HCT116 (cell line): ENCODE measurements at regions not wholly inside any gene's neighbourhood (a gene's known extent, or its start where the extent isn't known, plus 50 kb on each side); places are given as distances from the start of the nearest gene placed in this dataset.

ENCODE experiments used
- ATAC-seq: fragments of 200-7000 bp; cut with Tn5 transposase; 2 replicates; pipeline ENCODE4 v1.9.1; 2020; ENCODE audit warnings: mild to moderate bottlenecking, moderate library complexity
- BruUV-seq: library from RNA; stranded (reverse); fragments of 400-500 nt; replicated peaks from 2 replicates; lab custom pipeline; 2021; lab: Mats Ljungman, UMichigan
- CTCF ChIA-PET: fragments of 300-600 bp; sonication (Branson Sonifier 250); formaldehyde crosslinking; loops from one replicate; lab custom pipeline; 2021; ENCODE audit warnings: antibody characterized with exemption; lab: Charles Lee
- POLR2A ChIA-PET: fragments of 300-600, 350-600 bp; sonication (Branson Sonifier 250); formaldehyde crosslinking; loops from one replicate; lab custom pipeline; 2021; ENCODE audit warnings: antibody characterized with exemption; lab: Charles Lee
- RAD21 ChIA-PET, 2 experiments: fragments of 300-600 bp; sonication (Branson Sonifier 250); formaldehyde crosslinking; loops; one replicate each; lab custom pipeline; 2023; ENCODE audit warnings: low total read pairs in 2 of 2; ENCODE audit not compliant: uncharacterized antibody in 2 of 2, unreplicated experiment in 2 of 2, low non-redundant PET in 1 of 2; lab: Charles Lee
- DNase-seq: peaks from one replicate; pipeline ENCODE4 v3.0.0-alpha.2; 2010; ENCODE audit warnings: low read depth, low spot score
- H2AFZ ChIP-seq: fragments of 200-600 bp; shearing (Covaris generic), sonication (generic); 2 replicates; pipeline ENCODE4 v1.6.1; 2017; ENCODE audit warnings: low read depth, mixed run types, mixed read lengths, antibody characterized with exemption, low read length; ENCODE audit not compliant: poor library complexity, severe bottlenecking
- H3K27ac ChIP-seq: 2 replicates; pipeline ENCODE4 v1.5.1; 2012; ENCODE audit warnings: low read depth, low read length
- H3K27me3 ChIP-seq: fragments of 200-600 bp; sonication (generic); 2 replicates; pipeline ENCODE4 v1.6.1; 2016; ENCODE audit warnings: mixed run types, low read length, mixed read lengths; ENCODE audit not compliant: insufficient read depth
- H3K36me3 ChIP-seq, 2 experiments: fragments of 200-500 bp in 1 of 2; fragments of 200-600 bp in 1 of 2; sonication (Bioruptor generic) in 1 of 2; sonication (generic) in 1 of 2; 2 replicates each; pipeline versions ENCODE4 v1.5.1 to v1.6.1; 2014 to 2016; ENCODE audit warnings: low read length in 2 of 2, inconsistent platforms in 1 of 2, mixed read lengths in 1 of 2, mixed run types in 1 of 2; ENCODE audit not compliant: insufficient read depth in 2 of 2, control insufficient read depth in 1 of 2
- H3K4me1 ChIP-seq, 2 experiments: fragments of 200-600 bp in 1 of 2; sonication (generic) in 1 of 2; 2 replicates each; pipeline versions ENCODE4 v1.5.1 to v1.6.1; 2012 to 2017; ENCODE audit warnings: low read length in 2 of 2, inconsistent platforms in 1 of 2, mild to moderate bottlenecking in 1 of 2, mixed read lengths in 1 of 2, mixed run types in 1 of 2, moderate library complexity in 1 of 2; ENCODE audit not compliant: insufficient read depth in 2 of 2, control insufficient read depth in 1 of 2
- H3K4me2 ChIP-seq: fragments of 200-600 bp; sonication (generic); 2 replicates; pipeline ENCODE4 v1.6.1; 2017; ENCODE audit warnings: mixed run types, low read length, mixed read lengths
- H3K4me3 ChIP-seq, 2 experiments: fragments of 200-600 bp in 1 of 2; sonication (generic) in 1 of 2; replicated peaks in 1 of 2; 2 replicates each; pipeline ENCODE4 v1.5.1; 2011 to 2016; ENCODE audit warnings: low read length in 2 of 2, control low read depth in 1 of 2, low read depth in 1 of 2, mild to moderate bottlenecking in 1 of 2, mixed read lengths in 1 of 2, mixed run types in 1 of 2
- H3K79me2 ChIP-seq: fragments of 200-600 bp; sonication (generic); 2 replicates; pipeline ENCODE4 v1.6.1; 2017; ENCODE audit warnings: mild to moderate bottlenecking, mixed run types, low read length, moderate library complexity, mixed read lengths; ENCODE audit not compliant: insufficient read depth
- H3K9ac ChIP-seq: fragments of 200-600 bp; sonication (generic); 2 replicates; pipeline ENCODE4 v1.6.1; 2016; ENCODE audit warnings: low read length, mixed read lengths
- H3K9me2 ChIP-seq: fragments of 200-600 bp; sonication (generic), shearing (Covaris generic); 2 replicates; pipeline ENCODE4 v1.6.1; 2017; ENCODE audit warnings: mixed run types, mild to moderate bottlenecking, moderate library complexity; ENCODE audit not compliant: insufficient read depth
- H3K9me3 ChIP-seq, 2 experiments: fragments of 200-500 bp in 1 of 2; fragments of 200-600 bp in 1 of 2; sonication (Bioruptor generic) in 1 of 2; sonication (generic) in 1 of 2; 2 replicates each; pipeline ENCODE4 v1.6.1; 2014 to 2017; ENCODE audit warnings: low read length in 2 of 2, mixed read lengths in 2 of 2, inconsistent platforms in 1 of 2, low read depth in 1 of 2, mild to moderate bottlenecking in 1 of 2, mixed run types in 1 of 2, moderate library complexity in 1 of 2; ENCODE audit not compliant: control insufficient read depth in 1 of 2, insufficient read depth in 1 of 2
- H4K20me1 ChIP-seq: fragments of 200-600 bp; sonication (generic), shearing (Covaris generic); 2 replicates; pipeline ENCODE4 v1.6.1; 2017; ENCODE audit warnings: mixed run types, mild to moderate bottlenecking, moderate library complexity; ENCODE audit not compliant: insufficient read depth
- ATF3 ChIP-seq: IDR thresholded peaks from 2 replicates; pipeline ENCODE4 v1.6.1; 2012
- CBX3 ChIP-seq: IDR thresholded peaks from 2 replicates; pipeline ENCODE4 v1.6.1; 2012; ENCODE audit warnings: low read depth
- ELF1 ChIP-seq: IDR thresholded peaks from 2 replicates; pipeline ENCODE4 v1.6.1; 2012; ENCODE audit warnings: low read depth, borderline replicate concordance
- EZH2 ChIP-seq: fragments of 200-600 bp; sonication (generic); IDR thresholded peaks from 2 replicates; pipeline ENCODE4 v1.6.1; 2017; ENCODE audit warnings: antibody characterized with exemption, mixed run types
- POLR2AphosphoS5 ChIP-seq: IDR thresholded peaks from 2 replicates; pipeline ENCODE4 v1.6.1; 2011; ENCODE audit warnings: mild to moderate bottlenecking, low read depth, low read length, moderate library complexity
- TCF7L2 ChIP-seq: IDR thresholded peaks from 2 replicates; pipeline ENCODE4 v1.7.0; 2011; ENCODE audit warnings: borderline replicate concordance, inconsistent platforms; ENCODE audit not compliant: insufficient read depth, insufficient read length; ENCODE audit errors: extremely low read depth
- YY1 ChIP-seq: IDR thresholded peaks from 2 replicates; pipeline ENCODE4 v1.6.1; 2011; ENCODE audit warnings: low read length, low read depth, moderate library complexity, mild to moderate bottlenecking; ENCODE audit not compliant: insufficient replicate concordance; ENCODE audit errors: extremely low read depth
- intact Hi-C: fragments of 100-400 bp; cut with micrococcal nuclease; formaldehyde crosslinking; loops from 2 replicates; pipeline ENCODE4 v1.10.0; 2022
- TF ChIP-seq, protein P1 (sequence below): IDR thresholded peaks from 2 replicates; pipeline ENCODE4 v1.6.1; 2012; ENCODE audit warnings: low read depth

GRCh38 chr18:39751161-39751560, 2185.6 kb upstream of the CELF4 start:
- ChIA-PET POLR2A (no interaction called here), CTCF (no interaction called here), RAD21 (no interaction called here)
- ATAC-seq (no peak), DNase-seq (no peak)
- Histone ChIP-seq H3K9me3 (peaks cover 3 to 8% of the 10 kb centered on the region in 2 experiments; a peak in 1 of 4 replicates), H3K36me3 (no peaks in the 10 kb centered on the region), H3K4me1 (no peaks in the 10 kb centered on the region), H3K4me2 (no peak overlapping the region), H3K79me2 (peaks cover 3% of the 10 kb centered on the region; the same call in 1 of the 2 replicates), H2AFZ (no peak overlapping the region), H4K20me1 (no peaks in the 10 kb centered on the region), H3K27ac (no peak overlapping the region), H3K9me2 (no peaks in the 10 kb centered on the region), H3K9ac (no peak overlapping the region), H3K4me3 (no peak overlapping the region), H3K27me3 (no peaks in the 10 kb centered on the region)
- no peak for TF ChIP-seq CBX3
- no peak for TF ChIP-seq YY1
- no peak for TF ChIP-seq ATF3
- no TSS peak for BruUV-seq
- intact Hi-C loops: no loop called here

- ChIA-PET POLR2A (no interaction called here), RAD21 (no interaction called here), CTCF (no interaction called here)
- Histone ChIP-seq H3K79me2 (no peaks in the 10 kb centered on the region), H4K20me1 (no peaks in the 10 kb centered on the region), H3K36me3 (no peaks in the 10 kb centered on the region), H3K4me2 (no peak overlapping the region), H3K4me1 (no peaks in the 10 kb centered on the region), H3K4me3 (no peak overlapping the region), H3K9me3 (peaks cover 3 to 4% of the 10 kb centered on the region in 2 experiments; a peak in 1 of 4 replicates), H3K27ac (no peak overlapping the region), H3K27me3 (no peaks in the 10 kb centered on the region), H3K9ac (no peak overlapping the region), H3K9me2 (no peaks in the 10 kb centered on the region), H2AFZ (no peak overlapping the region)
- ATAC-seq: no peak
- TF ChIP-seq EZH2 (no peak), ATF3 (no peak), ELF1 (no peak), POLR2AphosphoS5 (no peak), TCF7L2 (no peak)
- TF ChIP-seq, protein P1, sequence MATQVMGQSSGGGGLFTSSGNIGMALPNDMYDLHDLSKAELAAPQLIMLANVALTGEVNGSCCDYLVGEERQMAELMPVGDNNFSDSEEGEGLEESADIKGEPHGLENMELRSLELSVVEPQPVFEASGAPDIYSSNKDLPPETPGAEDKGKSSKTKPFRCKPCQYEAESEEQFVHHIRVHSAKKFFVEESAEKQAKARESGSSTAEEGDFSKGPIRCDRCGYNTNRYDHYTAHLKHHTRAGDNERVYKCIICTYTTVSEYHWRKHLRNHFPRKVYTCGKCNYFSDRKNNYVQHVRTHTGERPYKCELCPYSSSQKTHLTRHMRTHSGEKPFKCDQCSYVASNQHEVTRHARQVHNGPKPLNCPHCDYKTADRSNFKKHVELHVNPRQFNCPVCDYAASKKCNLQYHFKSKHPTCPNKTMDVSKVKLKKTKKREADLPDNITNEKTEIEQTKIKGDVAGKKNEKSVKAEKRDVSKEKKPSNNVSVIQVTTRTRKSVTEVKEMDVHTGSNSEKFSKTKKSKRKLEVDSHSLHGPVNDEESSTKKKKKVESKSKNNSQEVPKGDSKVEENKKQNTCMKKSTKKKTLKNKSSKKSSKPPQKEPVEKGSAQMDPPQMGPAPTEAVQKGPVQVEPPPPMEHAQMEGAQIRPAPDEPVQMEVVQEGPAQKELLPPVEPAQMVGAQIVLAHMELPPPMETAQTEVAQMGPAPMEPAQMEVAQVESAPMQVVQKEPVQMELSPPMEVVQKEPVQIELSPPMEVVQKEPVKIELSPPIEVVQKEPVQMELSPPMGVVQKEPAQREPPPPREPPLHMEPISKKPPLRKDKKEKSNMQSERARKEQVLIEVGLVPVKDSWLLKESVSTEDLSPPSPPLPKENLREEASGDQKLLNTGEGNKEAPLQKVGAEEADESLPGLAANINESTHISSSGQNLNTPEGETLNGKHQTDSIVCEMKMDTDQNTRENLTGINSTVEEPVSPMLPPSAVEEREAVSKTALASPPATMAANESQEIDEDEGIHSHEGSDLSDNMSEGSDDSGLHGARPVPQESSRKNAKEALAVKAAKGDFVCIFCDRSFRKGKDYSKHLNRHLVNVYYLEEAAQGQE: no peak
- no peak for DNase-seq
- no TSS peak for BruUV-seq
- intact Hi-C loops: no loop called here
Measured at GRCh38 chr18:39749154-39749553, 2183.6 kb upstream of the CELF4 start.
